ENCODE measurements at regions not wholly inside any gene's neighbourhood (a gene's known extent, or its start where the extent isn't known, plus 50 kb on each side); places are given as distances from the start of the nearest gene placed in this dataset.

DNA sequence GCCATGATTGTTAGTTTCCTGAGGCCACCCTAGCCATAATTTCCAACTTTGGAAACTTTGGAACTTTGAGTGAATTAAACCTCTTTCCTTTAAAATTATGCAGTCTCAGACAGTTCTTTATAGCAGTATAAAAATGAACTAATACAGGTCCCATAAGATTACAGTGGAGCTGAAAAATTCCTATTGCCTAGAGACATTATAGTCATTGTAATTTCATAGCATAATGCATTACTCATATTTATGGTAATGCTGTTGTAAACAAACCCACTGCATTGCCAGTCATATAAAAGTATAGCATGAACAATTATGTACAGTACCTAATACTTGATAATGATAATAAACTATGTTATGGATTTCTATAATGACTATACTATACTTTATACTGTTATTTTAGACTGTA, 88.0 kb upstream of the TMEM229A start (continued):
- TF ChIP-seq, protein P1, sequence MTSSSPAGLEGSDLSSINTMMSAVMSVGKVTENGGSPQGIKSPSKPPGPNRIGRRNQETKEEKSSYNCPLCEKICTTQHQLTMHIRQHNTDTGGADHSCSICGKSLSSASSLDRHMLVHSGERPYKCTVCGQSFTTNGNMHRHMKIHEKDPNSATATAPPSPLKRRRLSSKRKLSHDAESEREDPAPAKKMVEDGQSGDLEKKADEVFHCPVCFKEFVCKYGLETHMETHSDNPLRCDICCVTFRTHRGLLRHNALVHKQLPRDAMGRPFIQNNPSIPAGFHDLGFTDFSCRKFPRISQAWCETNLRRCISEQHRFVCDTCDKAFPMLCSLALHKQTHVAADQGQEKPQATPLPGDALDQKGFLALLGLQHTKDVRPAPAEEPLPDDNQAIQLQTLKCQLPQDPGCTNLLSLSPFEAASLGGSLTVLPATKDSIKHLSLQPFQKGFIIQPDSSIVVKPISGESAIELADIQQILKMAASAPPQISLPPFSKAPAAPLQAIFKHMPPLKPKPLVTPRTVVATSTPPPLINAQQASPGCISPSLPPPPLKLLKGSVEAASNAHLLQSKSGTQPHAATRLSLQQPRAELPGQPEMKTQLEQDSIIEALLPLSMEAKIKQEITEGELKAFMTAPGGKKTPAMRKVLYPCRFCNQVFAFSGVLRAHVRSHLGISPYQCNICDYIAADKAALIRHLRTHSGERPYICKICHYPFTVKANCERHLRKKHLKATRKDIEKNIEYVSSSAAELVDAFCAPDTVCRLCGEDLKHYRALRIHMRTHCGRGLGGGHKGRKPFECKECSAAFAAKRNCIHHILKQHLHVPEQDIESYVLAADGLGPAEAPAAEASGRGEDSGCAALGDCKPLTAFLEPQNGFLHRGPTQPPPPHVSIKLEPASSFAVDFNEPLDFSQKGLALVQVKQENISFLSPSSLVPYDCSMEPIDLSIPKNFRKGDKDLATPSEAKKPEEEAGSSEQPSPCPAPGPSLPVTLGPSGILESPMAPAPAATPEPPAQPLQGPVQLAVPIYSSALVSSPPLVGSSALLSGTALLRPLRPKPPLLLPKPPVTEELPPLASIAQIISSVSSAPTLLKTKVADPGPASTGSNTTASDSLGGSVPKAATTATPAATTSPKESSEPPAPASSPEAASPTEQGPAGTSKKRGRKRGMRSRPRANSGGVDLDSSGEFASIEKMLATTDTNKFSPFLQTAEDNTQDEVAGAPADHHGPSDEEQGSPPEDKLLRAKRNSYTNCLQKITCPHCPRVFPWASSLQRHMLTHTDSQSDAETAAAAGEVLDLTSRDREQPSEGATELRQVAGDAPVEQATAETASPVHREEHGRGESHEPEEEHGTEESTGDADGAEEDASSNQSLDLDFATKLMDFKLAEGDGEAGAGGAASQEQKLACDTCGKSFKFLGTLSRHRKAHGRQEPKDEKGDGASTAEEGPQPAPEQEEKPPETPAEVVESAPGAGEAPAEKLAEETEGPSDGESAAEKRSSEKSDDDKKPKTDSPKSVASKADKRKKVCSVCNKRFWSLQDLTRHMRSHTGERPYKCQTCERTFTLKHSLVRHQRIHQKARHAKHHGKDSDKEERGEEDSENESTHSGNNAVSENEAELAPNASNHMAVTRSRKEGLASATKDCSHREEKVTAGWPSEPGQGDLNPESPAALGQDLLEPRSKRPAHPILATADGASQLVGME (CRISPR knock-in tag; IDR thresholded peaks at IDR 0.05) = no peak
- TF ChIP-seq RNF2 (IDR thresholded peaks at IDR 0.05) (no peak), GTF2A2 (tag; IDR thresholded peaks at IDR 0.05) (no peak), BRD4 (IDR thresholded peaks at IDR 0.05) (no peak), ETV1 (tag; conservative IDR thresholded peaks at IDR 0.05; ENCODE audit: low read depth) (no peak), ZNF197 (CRISPR knock-in tag; IDR thresholded peaks at IDR 0.05; ENCODE audit: low read depth) (no peak), ZNF408 (CRISPR knock-in tag; IDR thresholded peaks at IDR 0.05; ENCODE audit: low read depth) (no peak), THRAP3 (IDR thresholded peaks at IDR 0.05; ENCODE audit: borderline replicate concordance) (no peak), HSF4 (CRISPR knock-in tag; IDR thresholded peaks at IDR 0.05; ENCODE audit: borderline replicate concordance) (no peak), ZNF436 (CRISPR knock-in tag; IDR thresholded peaks at IDR 0.05) (no peak)
- TF ChIP-seq, protein P2, sequence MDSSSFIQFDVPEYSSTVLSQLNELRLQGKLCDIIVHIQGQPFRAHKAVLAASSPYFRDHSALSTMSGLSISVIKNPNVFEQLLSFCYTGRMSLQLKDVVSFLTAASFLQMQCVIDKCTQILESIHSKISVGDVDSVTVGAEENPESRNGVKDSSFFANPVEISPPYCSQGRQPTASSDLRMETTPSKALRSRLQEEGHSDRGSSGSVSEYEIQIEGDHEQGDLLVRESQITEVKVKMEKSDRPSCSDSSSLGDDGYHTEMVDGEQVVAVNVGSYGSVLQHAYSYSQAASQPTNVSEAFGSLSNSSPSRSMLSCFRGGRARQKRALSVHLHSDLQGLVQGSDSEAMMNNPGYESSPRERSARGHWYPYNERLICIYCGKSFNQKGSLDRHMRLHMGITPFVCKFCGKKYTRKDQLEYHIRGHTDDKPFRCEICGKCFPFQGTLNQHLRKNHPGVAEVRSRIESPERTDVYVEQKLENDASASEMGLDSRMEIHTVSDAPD (CRISPR knock-in tag; IDR thresholded peaks at IDR 0.05) = no peak
- TF ChIP-seq, protein P3, sequence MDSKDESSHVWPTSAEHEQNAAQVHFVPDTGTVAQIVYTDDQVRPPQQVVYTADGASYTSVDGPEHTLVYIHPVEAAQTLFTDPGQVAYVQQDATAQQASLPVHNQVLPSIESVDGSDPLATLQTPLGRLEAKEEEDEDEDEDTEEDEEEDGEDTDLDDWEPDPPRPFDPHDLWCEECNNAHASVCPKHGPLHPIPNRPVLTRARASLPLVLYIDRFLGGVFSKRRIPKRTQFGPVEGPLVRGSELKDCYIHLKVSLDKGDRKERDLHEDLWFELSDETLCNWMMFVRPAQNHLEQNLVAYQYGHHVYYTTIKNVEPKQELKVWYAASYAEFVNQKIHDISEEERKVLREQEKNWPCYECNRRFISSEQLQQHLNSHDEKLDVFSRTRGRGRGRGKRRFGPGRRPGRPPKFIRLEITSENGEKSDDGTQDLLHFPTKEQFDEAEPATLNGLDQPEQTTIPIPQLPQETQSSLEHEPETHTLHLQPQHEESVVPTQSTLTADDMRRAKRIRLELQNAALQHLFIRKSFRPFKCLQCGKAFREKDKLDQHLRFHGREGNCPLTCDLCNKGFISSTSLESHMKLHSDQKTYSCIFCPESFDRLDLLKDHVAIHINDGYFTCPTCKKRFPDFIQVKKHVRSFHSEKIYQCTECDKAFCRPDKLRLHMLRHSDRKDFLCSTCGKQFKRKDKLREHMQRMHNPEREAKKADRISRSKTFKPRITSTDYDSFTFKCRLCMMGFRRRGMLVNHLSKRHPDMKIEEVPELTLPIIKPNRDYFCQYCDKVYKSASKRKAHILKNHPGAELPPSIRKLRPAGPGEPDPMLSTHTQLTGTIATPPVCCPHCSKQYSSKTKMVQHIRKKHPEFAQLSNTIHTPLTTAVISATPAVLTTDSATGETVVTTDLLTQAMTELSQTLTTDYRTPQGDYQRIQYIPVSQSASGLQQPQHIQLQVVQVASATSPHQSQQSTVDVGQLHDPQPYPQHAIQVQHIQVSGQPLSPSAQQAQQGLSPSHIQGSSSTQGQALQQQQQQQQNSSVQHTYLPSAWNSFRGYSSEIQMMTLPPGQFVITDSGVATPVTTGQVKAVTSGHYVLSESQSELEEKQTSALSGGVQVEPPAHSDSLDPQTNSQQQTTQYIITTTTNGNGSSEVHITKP (IDR thresholded peaks at IDR 0.05; ENCODE audit: partially characterized antibody) = no peak
- TF ChIP-seq, protein P4, sequence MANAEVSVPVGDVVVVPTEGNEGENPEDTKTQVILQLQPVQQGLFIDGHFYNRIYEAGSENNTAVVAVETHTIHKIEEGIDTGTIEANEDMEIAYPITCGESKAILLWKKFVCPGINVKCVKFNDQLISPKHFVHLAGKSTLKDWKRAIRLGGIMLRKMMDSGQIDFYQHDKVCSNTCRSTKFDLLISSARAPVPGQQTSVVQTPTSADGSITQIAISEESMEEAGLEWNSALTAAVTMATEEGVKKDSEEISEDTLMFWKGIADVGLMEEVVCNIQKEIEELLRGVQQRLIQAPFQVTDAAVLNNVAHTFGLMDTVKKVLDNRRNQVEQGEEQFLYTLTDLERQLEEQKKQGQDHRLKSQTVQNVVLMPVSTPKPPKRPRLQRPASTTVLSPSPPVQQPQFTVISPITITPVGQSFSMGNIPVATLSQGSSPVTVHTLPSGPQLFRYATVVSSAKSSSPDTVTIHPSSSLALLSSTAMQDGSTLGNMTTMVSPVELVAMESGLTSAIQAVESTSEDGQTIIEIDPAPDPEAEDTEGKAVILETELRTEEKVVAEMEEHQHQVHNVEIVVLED (CRISPR knock-in tag; IDR thresholded peaks at IDR 0.05) = no peak

Data from K562 (cell line).